GM12864 (cell line): ENCODE measurements at regions not wholly inside any gene's neighbourhood (a gene's known extent, or its start where the extent isn't known, plus 50 kb on each side); places are given as distances from the start of the nearest gene placed in this dataset.

Source experiments
- DNase-seq: peaks from one replicate; pipeline ENCODE4 v3.0.0-alpha.2; 2011; ENCODE audit warnings: low read depth
- H3K4me3 ChIP-seq: 2 replicates; pipeline ENCODE4 v1.5.1; 2011; ENCODE audit warnings: mild to moderate bottlenecking, low read depth, low read length, control low read depth
- TF ChIP-seq, protein P1 (sequence below): IDR thresholded peaks from 2 replicates; pipeline ENCODE4 v1.5.1; 2011; ENCODE audit warnings: low read depth, mild to moderate bottlenecking, moderate library complexity, low read length, control low read depth, inconsistent platforms; ENCODE audit errors: missing control alignments

DNA sequence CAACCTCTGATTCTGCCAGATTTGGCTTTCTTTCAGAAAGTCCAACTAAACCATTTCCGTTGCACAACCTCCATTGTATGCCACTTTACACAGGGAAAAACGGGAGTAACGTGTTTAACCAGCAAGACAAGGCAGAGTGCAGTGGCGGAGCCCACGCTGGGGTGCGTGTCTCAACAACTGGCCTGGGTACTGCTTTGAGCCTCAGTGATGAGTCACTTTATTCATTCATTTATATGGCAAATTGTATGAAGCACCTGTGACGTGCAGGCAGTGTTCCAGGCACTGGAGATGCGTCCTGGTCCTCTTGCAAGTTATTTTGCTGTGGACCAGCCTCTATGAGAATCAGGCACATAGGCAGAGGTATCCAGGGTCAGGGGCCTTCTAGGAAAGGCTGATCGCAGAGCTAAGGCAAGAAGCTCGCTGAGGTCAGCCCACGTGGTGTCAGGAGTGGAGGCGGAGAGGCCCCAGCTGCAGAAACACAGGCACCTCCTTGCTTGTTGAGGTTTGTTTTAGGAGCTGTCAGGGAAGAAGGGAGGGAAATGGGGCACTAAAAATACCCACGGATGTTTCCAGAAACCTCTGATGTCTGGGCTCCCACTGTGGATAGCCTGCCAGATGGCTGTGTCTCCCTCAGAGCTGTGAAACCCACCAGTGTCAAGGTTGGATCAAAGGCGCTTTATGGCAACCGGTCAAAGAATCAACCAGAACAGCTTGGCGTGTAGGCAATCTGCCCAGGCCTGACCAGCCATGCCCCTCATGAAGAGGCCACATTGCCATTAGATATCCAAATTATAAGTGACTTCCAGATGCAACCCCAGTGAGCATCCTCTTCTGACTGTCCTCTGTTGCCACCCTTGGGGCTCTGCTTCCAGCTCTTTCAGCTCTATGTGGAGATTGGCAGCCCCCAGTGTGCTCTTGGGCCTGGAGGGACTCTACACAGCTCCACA is 157.2 kb downstream of the CD83 start:
- H3K4me3 ChIP-seq: no peak overlapping the region
- DNase-seq: no peak
- TF ChIP-seq, protein P1, sequence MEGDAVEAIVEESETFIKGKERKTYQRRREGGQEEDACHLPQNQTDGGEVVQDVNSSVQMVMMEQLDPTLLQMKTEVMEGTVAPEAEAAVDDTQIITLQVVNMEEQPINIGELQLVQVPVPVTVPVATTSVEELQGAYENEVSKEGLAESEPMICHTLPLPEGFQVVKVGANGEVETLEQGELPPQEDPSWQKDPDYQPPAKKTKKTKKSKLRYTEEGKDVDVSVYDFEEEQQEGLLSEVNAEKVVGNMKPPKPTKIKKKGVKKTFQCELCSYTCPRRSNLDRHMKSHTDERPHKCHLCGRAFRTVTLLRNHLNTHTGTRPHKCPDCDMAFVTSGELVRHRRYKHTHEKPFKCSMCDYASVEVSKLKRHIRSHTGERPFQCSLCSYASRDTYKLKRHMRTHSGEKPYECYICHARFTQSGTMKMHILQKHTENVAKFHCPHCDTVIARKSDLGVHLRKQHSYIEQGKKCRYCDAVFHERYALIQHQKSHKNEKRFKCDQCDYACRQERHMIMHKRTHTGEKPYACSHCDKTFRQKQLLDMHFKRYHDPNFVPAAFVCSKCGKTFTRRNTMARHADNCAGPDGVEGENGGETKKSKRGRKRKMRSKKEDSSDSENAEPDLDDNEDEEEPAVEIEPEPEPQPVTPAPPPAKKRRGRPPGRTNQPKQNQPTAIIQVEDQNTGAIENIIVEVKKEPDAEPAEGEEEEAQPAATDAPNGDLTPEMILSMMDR: no peak

DNA sequence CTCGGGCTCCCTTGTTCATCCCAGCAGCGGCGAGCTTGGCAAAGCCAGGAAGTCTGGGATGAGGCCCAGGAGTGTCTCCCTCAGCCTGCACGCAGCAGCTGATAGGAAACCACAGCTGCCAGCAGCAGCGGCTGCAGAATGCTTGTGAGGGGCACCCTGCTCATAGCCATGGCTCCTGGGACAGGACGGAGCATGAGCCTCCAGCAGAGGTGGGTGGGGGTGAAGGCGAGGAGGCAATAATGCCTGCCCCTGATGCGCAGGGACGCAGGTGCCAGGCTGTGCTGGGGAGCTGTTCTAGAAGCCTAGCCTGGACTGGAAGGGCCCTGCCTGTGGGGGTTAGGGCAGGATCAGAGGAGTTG is 157.9 kb downstream of the CD83 start:
- DNase-seq: no peak
- TF ChIP-seq, protein P1: no peak
- H3K4me3 ChIP-seq: no peak overlapping the region

GRCh38 chr6:14276071-14276470 is 158.5 kb downstream of the CD83 start:
- DNase-seq: no peak
- no peak overlapping the region for H3K4me3 ChIP-seq
- TF ChIP-seq, protein P1: no peak

DNA sequence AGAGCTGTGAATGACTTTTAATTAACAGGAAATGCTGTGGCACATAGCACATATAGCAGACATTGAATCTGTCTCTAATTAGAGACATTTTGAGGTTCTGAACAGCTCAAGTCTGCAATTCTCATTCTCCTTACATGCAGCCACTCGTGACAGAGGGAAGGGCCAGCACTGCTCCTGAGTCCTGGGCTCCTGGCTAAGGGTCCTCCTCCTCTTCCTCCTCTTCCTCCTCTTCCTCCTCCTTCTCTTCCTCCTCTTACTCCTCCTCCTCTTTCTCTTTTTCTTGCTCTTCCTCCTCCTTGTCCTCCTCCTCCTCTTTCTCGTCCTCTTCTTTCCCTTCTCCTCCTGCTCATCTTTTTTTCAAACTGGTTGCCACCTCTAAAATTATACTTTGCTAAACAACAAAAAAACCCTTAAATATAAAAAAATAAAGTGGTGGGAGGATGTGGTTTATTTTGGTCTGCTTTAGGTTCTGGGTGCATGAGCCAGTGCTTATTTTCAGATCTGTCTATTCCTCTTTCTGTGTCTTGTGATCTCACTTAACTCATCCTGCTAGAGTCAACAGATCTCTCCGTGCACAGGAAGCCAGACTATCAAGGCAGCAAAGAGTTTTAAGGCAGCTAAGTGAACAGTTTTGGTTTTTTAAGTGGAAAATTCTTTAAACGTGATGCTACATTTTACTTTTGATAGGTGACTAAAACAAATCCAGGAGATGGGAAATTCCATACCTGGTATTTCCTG is 159.3 kb downstream of the CD83 start:
- DNase-seq: peak; percentile 49
- no peak overlapping the region for H3K4me3 ChIP-seq
- TF ChIP-seq, protein P1: no peak

GRCh38 chr6:14277405-14277930 is 159.9 kb downstream of the CD83 start:
- TF ChIP-seq, protein P1: no peak
- no peak overlapping the region for H3K4me3 ChIP-seq
- no peak for DNase-seq

GRCh38 chr6:14278006-14278405 is 160.4 kb downstream of the CD83 start:
- DNase-seq: no peak
- TF ChIP-seq, protein P1: no peak
- H3K4me3 ChIP-seq: no peak overlapping the region
